GM12892 (cell line): ENCODE measurements at regions not wholly inside any gene's neighbourhood (a gene's known extent, or its start where the extent isn't known, plus 50 kb on each side); places are given as distances from the start of the nearest gene placed in this dataset.
"Not testable (repeated sequence)": the region's sequence is repeated elsewhere in the genome, so short reads cannot be mapped to it uniquely, and the experiment has no call there.

Experiments used
- DNase-seq: peaks from one replicate; pipeline ENCODE4 v3.0.0; 2011; ENCODE audit not compliant: insufficient read length
- FAIRE-seq: peaks from 2 replicates; lab custom pipeline; 2011; peaks lifted over from hg19 to GRCh38; lab: Jason Lieb, UNC
- POLR2A ChIP-seq: IDR thresholded peaks from 2 replicates; pipeline ENCODE4 v1.6.1; 2011; ENCODE audit warnings: low read depth, low read length, control low read depth
- POLR2AphosphoS5 ChIP-seq: IDR thresholded peaks from 2 replicates; pipeline ENCODE4 v1.6.1; 2011; ENCODE audit warnings: low read depth, low read length, control low read depth
- TAF1 ChIP-seq: IDR thresholded peaks from 2 replicates; pipeline ENCODE4 v1.6.1; 2011; ENCODE audit warnings: low read depth, mild to moderate bottlenecking, control low read depth, low read length, borderline replicate concordance

DNA sequence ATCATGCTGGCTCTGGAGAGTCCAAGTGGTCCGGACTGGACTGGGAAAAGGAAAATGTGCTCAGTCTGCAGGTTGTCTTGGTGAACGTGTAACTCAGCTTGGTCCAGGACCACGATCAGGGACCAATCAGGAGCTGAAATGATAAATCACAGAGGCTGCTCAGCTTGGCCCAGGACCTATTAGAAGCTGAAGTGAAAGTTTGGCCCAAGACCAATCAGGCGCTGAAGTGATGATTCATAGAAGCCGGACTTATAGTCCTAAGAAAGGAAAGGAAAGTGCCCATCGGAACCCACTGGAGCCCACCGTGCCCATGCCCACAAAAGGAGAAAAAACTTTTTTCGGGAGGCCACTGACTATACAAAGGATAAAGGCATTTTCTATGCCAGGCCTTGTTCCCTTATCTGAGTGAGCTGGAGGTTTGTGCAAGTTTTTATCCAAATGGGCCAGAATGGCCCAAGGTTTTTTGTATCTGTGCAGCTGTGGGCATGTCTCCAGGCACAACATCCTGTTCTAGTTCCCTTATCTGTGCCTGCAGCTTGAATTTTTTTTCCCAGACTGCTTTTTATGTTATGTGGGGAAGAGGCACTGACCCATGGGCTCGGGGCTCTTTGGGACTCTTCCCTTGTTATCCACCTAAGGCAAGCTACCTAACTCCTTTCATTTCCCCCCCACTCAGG is 194.4 kb downstream of the FAM133A start:
- no peak for FAIRE-seq
- TF ChIP-seq POLR2A (no peak), POLR2AphosphoS5 (no peak), TAF1 (no peak)

DNA sequence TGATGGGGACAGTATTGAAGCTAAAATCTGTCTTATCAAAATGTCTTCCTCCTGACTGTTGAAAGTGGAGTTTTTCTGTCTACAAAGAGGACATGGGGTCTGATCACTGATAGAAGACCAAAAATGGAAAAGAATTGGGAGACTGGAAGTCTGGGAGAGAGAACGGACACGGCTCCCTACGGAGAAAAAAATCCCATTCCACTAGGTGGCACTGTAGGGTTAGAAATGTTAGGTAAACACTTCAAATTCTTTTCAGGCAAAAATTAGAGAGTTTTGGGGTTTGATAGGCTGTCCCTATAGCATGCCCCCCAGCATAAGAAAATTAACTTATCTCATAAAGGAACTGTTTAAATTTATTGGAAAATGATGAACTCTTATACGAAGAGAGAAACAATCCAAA is 200.5 kb downstream of the FAM133A start:
- no peak for DNase-seq
- peak; percentile 5 for FAIRE-seq
- no peak for TF ChIP-seq TAF1
- no peak for TF ChIP-seq POLR2AphosphoS5
- no peak for TF ChIP-seq POLR2A

More for the DNA sequence above, 194.4 kb downstream of the FAM133A start:
- no peak for DNase-seq

DNA sequence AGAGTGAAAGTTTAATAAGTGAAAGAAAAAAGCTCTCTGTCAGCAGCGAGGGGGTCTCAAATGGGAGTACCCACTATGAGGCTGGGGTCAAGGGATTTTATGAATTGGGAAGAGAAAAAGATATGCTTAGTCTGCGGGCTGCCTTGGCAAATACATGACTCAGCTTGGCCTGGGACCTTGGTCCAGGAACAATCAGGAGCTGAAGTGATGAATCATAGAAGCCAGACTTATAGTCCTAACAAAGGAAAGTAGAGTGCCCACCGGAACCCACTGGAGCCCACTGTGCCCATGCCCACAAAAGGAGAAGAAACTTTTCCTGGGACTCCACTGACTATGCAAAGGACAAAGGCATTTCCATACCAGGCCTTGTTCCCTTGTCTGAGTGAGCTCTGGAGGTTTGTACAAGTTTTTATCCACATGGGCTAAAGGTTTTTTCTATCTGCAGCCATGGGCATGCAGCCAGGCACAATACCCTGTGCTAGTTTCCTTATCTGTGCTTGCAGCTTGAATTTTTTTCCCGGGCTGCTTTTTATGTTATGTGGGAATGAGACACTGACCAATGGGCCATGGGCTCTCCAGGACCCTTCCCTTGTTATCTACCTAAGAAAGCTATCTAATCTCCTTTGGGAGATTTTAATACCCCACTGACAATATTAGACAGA is 201.7 kb downstream of the FAM133A start:
- TF ChIP-seq POLR2AphosphoS5 = no peak
- TF ChIP-seq POLR2A = no peak
- no peak for TF ChIP-seq TAF1
- DNase-seq (no peak), FAIRE-seq (no peak)

DNA sequence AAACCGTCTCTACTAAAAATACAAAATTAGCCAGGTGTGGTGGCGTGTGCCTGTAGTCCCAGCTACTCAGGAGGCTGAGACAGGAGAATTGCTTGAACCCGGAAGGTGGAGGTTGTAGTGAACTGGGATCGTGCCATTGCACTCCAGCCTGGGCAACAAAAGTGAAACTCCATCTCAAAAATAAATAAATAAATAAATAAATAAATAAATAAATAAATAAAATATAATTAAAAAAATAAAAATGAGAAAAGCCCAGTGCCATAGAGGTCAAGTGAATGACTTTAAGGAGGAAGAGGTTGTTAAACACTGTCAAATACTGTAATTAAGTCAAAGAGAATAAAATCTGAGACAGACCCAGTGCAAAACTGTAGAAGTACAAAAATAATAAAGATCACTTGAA is 247.0 kb downstream of the FAM133A start:
- not testable (repeated sequence) for FAIRE-seq, DNase-seq

DNA sequence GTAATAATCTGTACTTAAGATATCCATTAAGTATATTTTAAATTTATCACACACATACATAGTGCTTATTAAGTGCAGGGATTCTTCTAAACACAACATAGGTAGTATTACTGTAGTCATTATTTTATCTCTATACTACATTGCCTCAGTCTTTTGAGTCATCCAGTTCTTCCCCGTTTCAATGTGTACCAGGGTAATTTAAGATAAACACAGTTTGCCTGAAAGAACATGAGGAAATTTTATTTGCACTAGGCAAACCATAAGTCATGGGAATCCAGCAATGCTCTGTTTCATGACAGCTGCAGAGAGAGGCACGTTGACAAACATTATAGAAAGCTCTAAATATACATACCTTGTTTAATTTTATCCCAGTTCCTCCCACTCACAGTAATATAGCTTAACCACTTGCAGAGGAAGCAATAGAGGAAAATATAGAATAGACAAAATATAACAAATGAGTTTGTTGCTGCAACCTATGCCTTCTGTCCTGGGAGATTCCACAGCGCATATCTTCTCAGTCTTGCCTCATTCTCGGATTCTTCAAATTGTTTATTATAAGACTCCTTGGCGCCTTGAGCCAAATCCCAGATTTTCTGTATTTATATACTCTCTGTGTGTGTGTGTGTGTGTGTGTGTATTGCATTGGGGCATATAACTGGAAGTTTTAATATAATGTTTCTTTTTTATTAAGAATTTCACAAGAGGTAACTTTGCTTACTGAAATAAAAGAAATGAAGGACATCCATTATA is 258.6 kb downstream of the FAM133A start:
- TF ChIP-seq TAF1 (no peak), POLR2AphosphoS5 (no peak), POLR2A (no peak)
- DNase-seq = no peak
- FAIRE-seq = no peak

DNA sequence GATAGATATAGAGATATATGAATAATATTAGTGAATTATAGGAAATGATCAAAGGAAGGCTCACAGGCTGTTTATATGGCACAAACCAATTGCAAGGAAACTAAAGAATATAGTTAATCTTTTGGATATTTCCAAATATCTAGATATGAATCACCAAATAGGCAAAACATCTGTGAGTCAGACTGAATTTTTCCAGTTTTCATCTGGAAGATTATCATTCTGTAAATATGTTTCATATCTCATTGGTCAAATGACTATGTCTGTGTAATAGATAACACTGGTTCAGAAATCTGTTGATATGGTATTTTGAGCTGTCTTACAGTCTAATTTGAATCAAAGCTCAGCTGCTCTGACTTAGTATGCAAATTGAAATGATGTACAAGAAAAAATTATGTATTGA is 303.6 kb downstream of the FAM133A start:
- no peak for TF ChIP-seq POLR2AphosphoS5
- TF ChIP-seq TAF1 = no peak
- TF ChIP-seq POLR2A = no peak
- DNase-seq (no peak), FAIRE-seq (no peak)

DNA sequence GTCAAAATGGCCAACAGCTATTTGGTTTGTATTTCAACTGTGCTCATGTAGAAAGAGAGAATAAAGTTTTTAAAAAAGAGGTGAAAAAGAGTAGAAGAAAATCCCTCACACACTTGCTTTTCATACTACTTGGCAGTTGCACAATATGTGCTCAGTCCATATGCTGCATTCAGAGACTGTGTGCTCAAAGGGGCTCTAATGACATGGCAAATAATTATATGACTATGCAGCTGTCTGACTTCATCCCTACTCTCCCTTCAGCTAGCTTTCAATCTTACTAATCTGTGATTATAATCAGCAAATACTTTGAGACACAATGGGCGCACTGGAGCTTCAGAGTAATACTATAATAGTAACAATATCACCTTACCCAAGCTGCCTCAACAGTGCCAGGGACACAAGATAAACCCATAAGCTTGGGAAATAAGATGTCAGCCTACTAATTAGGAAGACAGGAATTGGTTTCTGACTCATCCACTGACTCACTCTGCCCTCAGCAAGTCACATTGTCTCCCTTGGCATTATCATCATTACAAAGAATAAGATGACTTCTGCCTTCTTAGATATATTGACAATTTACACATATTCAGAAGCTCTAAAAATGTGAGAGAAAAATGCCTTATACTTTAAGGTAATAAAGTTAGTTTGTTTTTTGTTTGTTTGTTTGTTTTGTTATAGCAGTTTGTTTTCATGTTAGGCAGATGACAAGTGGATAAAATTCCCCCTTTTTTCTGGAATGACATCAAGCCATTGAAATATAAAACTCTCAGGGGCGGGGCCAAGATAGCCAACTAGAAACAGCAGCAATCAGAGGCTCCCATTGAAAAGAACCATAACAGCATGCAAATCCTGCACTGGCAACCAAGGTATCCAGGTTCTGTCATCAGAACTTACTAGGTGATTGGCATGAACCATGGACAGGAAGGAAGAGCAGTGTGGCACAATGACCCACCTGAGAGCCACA is 311.6 kb downstream of the FAM133A start:
- FAIRE-seq (no peak), DNase-seq (no peak)
- TF ChIP-seq TAF1 = no peak
- TF ChIP-seq POLR2A = no peak
- TF ChIP-seq POLR2AphosphoS5 = no peak
